Neural progenitor cell (in vitro differentiated cells): ENCODE measurements at regions not wholly inside any gene's neighbourhood (a gene's known extent, or its start where the extent isn't known, plus 50 kb on each side); places are given as distances from the start of the nearest gene placed in this dataset.

Experiments used
- CTCF ChIP-seq: fragments of 200-600 bp; sonication (generic); IDR thresholded peaks from 2 replicates; pipeline ENCODE4 v1.5.1; 2017; ENCODE audit warnings: antibody characterized with exemption, mild to moderate bottlenecking
- EZH2 ChIP-seq: fragments of 200-600 bp; sonication (generic); IDR thresholded peaks from 2 replicates; pipeline ENCODE4 v1.6.1; 2017; ENCODE audit warnings: antibody characterized with exemption, mild to moderate bottlenecking, moderate library complexity
- EZH2phosphoT487 ChIP-seq: fragments of 200-600 bp; sonication (generic); IDR thresholded peaks from 2 replicates; pipeline ENCODE4 v1.6.1; 2017; ENCODE audit warnings: antibody characterized with exemption

GRCh38 chr20:40958598-40958997 is 70.0 kb upstream of the TOP1 start:
- TF ChIP-seq CTCF (no peak), EZH2phosphoT487 (no peak), EZH2 (no peak)
